Heart left ventricle (tissue), 16 donors: ENCODE measurements at regions not wholly inside any gene's neighbourhood (a gene's known extent, or its start where the extent isn't known, plus 50 kb on each side); places are given as distances from the start of the nearest gene placed in this dataset.

Experiments
- ATAC-seq, 4 donors: fragments of 200-7000 bp; cut with Tn5 transposase; one replicate each; pipeline ENCODE4 v1.9.1; 2020 to 2022; ENCODE audit warnings: moderate library complexity in 4 of 4, mild to moderate bottlenecking in 3 of 4, moderate number of reproducible peaks in 1 of 4
- DNase-seq, 5 donors: peaks; one replicate each; pipeline ENCODE4 v3.0.0-alpha.2; 2020
- H3K27ac ChIP-seq, 12 donors: fragments of 200-600 bp; sonication (generic) in 4 of 12; one replicate each; pipeline versions ENCODE4 v1.5.0 to v1.8.0; 2016 to 2022; ENCODE audit warnings: mild to moderate bottlenecking in 2 of 12
- H3K27me3 ChIP-seq, 9 donors: fragments of 200-600 bp; sonication (generic) in 2 of 9; one replicate each; pipeline versions ENCODE4 v1.5.1 to v1.8.0; 2016 to 2022; ENCODE audit warnings: mild to moderate bottlenecking in 3 of 9
- H3K36me3 ChIP-seq, 9 donors: fragments of 200-600 bp; sonication (generic) in 2 of 9; one replicate each; pipeline versions ENCODE4 v1.5.0 to v1.8.0; 2018 to 2022; ENCODE audit warnings: mild to moderate bottlenecking in 2 of 9
- H3K4me1 ChIP-seq, 12 donors: fragments of 200-600 bp; sonication (generic) in 4 of 12; one replicate each; pipeline versions ENCODE4 v1.5.0 to v1.8.0; 2016 to 2022; ENCODE audit warnings: mild to moderate bottlenecking in 3 of 12
- H3K4me3 ChIP-seq, 12 donors: fragments of 200-600 bp; sonication (generic) in 4 of 12; one replicate each; pipeline versions ENCODE4 v1.5.0 to v1.8.0; 2017 to 2022; ENCODE audit warnings: mild to moderate bottlenecking in 9 of 12, moderate library complexity in 4 of 12
- H3K9me3 ChIP-seq, 12 donors: fragments of 200-600 bp; sonication (generic) in 4 of 12; one replicate each; pipeline versions ENCODE4 v1.5.0 to v1.8.0; 2016 to 2022; ENCODE audit warnings: mild to moderate bottlenecking in 1 of 12
- POLR2A ChIP-seq, 2 donors: fragments of 450-650 bp; IDR thresholded peaks; one replicate each; pipeline ENCODE4 v1.6.1; 2017; ENCODE audit warnings: antibody characterized with exemption in 2 of 2, mild to moderate bottlenecking in 2 of 2, moderate library complexity in 2 of 2
- WGBS, 4 donors: extraction: QIAGEN DNeasy Blood & Tissue Kit in 2 of 4; methylation state at CpG; one replicate each; pipeline versions ENCODE4 v1.1.5 to v1.1.7; 2013 to 2018; 5-methylcytosine and 5-hydroxymethylcytosine counted together
- intact Hi-C, 10 donors: fragments of 100-400 bp; cut with DNase I; formaldehyde crosslinking; loops; one replicate each; pipeline versions ENCODE4 v1.11.1 to v1.14.2; 2022
- microRNA-seq, 4 donors: library from miRNA; unstranded; fragments of <30 nt; microRNA quantifications; one replicate each; pipeline versions ENCODE4 to v1.2.0, GENCODE V29; 2017 to 2020
- TF ChIP-seq, protein P1 (sequence below), 12 donors: fragments of 200-600 bp; sonication (generic) in 4 of 12; IDR thresholded peaks; one replicate each; pipeline versions ENCODE4 v1.5.0 to v1.8.0; 2018 to 2022; ENCODE audit warnings: antibody characterized with exemption in 12 of 12, mild to moderate bottlenecking in 5 of 12
- donor health status: ischemic (EF 13 %, LVEDD 7.1; RV severe dilation, severe dysfunction).
- donor health status: healthy with polysubstance abuse.
- donor health status: DM: no; HTN: yes; CAD: no.
- donor health status: DM: no; HTN: no; CAD: no.
- donor health status: ischemic (EF 25% LVEDD 6.9; RV normal size, moderate dysfunction).
- donor health status: ischemic (EF 25% LVEDD 5.7; RV mildly dilated, moderate dysfunction).
- donor health status: healthy.
- donor health status: DM: yes; HTN: yes; CAD: no.
- donor health status: ischemic (EF 35%, LVEDD 5.7; RV mildly dilated, moderate dysfunction).
- donor health status: nonischemic (EF 11% LVEDD 7.7; RV severe dilation, severe dysfunction).
- donor health status: DM: yes; HTN: yes; CAD: no.
- donor health status: PGD.
- donor health status: ischemic (EF 29% LVEDD 5.4; RV normal size, mild dysfunction).
- donor health status: nonischemic (EF 23%, LVEDD 6.1; RV moderate dilation, normal function).

DNA sequence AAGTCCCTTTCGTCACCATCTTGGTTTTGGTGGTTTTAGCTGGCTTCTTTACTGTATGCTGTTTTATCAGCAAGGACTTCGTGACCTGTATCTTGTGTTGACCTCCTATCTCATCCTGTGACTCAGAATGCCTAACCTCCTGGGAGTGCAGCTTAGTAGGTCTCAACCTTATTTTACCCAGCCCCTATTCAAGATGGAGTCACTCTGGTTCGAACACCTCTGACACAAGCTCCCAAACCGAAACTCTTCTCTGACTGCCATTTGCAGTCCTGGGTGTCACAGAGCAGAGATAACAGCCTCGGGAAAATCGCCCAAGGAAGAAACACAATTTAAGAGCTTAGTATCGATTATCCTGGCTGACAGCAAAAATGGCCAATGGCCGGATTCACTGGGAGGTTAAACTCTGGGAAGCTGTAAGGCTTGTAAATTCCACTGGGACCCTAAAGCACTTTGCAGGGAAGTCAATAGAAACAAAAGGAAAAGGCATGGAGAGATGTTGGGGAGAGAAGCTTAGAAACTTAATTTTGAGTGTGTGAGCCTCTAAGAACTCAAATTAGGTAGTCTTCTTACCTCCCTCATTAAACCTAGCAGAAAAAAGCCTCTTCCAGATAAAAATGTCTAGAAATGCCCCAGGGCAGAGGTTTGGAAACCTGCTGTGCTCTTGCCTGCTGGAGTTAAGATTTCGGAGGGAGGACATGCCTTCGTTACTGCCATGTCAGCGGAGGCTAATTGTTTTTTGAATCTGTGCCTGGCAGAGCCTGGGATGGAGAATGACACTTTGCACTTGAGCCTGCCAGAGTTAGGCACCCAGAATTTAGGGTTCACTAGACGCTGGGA, 56.5 kb upstream of the RPH3A start:
- peaks cover 0 to 39% (median 0%) of the 10 kb centered on the region in 9 donors for H3K27me3 ChIP-seq
- H3K4me3 ChIP-seq, result no peak overlapping the region
- no peaks in the 10 kb centered on the region for H3K4me1 ChIP-seq
- H3K9me3 ChIP-seq, result no peaks in the 10 kb centered on the region
- DNase-seq (no peak), ATAC-seq (no peak)
- no peak overlapping the region for H3K27ac ChIP-seq
- H3K36me3 ChIP-seq, result no peaks in the 10 kb centered on the region
- intact Hi-C loops, result no loop called here
- TF ChIP-seq, protein P1, sequence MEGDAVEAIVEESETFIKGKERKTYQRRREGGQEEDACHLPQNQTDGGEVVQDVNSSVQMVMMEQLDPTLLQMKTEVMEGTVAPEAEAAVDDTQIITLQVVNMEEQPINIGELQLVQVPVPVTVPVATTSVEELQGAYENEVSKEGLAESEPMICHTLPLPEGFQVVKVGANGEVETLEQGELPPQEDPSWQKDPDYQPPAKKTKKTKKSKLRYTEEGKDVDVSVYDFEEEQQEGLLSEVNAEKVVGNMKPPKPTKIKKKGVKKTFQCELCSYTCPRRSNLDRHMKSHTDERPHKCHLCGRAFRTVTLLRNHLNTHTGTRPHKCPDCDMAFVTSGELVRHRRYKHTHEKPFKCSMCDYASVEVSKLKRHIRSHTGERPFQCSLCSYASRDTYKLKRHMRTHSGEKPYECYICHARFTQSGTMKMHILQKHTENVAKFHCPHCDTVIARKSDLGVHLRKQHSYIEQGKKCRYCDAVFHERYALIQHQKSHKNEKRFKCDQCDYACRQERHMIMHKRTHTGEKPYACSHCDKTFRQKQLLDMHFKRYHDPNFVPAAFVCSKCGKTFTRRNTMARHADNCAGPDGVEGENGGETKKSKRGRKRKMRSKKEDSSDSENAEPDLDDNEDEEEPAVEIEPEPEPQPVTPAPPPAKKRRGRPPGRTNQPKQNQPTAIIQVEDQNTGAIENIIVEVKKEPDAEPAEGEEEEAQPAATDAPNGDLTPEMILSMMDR (IDR thresholded peaks at IDR 0.05), result no peak
- TF ChIP-seq POLR2A (IDR thresholded peaks at IDR 0.05), result no peak
- 50 to 65% (median 55%) methylated on average over 12 of the region's 12 CpGs for WGBS, 4 donors

DNA sequence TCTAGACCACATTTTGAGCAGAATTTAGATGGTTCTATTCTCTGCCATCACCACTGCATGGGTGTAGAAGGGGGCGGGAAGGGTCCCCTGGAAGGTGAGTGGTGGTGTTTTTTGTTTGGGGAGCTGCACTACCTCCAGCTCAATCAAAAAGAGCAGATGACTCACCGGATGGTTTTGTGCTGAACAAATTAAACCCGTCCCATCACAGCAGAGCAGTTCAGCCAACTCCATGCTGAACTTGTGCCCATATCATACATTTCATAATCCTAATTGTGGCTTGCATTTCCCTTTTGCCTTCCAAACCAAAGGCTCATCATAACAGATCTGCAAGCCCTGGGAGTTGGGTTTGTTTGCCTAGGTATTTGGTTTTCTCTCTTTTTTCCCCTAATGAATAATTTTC, 53.0 kb upstream of the RPH3A start:
- 34 to 51% (median 46%) methylated on average over 3 of the region's 3 CpGs for WGBS, 4 donors
- Histone ChIP-seq H3K4me3 (no peak overlapping the region), H3K27me3 (peaks cover 0 to 55% (median 13%) of the 10 kb centered on the region in 9 donors), H3K27ac (no peak overlapping the region), H3K4me1 (no peaks in the 10 kb centered on the region), H3K9me3 (no peaks in the 10 kb centered on the region), H3K36me3 (no peaks in the 10 kb centered on the region)
- no peak for ATAC-seq
- intact Hi-C loops, result no loop called here
- no peak for DNase-seq
- TF ChIP-seq POLR2A (IDR thresholded peaks at IDR 0.05), result no peak
- TF ChIP-seq, protein P1 (IDR thresholded peaks at IDR 0.05), result no peak

DNA sequence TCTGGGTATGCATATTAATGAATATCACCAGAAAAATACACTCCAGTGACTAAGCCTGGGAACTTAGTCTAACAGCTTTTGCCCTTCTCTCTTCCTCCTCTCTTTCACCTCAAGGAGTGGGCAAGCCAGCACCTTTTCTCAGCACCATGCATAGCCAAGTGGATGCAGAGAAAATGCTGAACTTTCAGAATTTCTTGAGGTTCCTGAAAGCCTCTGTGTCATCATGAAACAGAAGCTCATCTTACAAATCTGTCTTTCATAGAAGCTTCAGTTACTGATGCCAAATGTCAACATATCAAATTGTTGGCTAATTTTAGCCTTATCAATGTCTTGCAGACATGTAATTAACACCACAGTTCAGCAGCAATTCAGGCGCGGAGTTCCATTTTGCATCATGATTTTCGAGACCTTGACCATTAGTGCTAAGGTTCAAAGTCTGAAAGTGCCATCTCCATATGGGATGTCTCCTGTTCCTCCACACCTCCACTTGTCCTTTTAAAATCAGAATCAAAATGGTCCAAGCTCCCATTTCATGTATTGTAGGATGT, 51.1 kb upstream of the RPH3A start:
- Histone ChIP-seq H3K27me3 (peaks cover 0 to 63% (median 10%) of the 10 kb centered on the region in 9 donors), H3K36me3 (no peaks in the 10 kb centered on the region), H3K4me1 (no peaks in the 10 kb centered on the region), H3K27ac (no peak overlapping the region), H3K4me3 (no peak overlapping the region), H3K9me3 (no peaks in the 10 kb centered on the region)
- 54 to 72% (median 65%) methylated on average over 3 of the region's 3 CpGs for WGBS, 4 donors
- no peak for DNase-seq
- no peak for ATAC-seq
- TF ChIP-seq, protein P1 (IDR thresholded peaks at IDR 0.05), result no peak
- TF ChIP-seq POLR2A (IDR thresholded peaks at IDR 0.05), result no peak
- intact Hi-C loops, result no loop called here

DNA sequence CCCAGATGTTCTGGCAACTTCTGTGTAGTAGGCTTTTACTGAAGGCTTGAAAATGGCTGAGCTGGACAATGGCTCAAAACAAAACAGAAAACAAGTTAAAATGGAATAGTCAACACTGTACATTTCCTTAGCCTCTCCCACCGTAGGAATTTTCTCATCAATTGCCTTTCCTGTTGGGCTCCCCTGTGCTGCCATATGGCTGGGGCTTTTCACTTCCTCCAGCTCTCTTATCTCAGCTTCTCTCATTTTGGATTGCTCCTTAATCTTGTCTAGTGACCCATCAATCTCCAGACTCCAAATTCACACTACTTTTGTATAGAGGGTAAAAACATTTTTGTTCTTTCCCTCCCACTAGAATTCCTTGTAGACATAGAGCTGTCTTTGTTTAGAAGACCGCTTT, 50.4 kb upstream of the RPH3A start:
- no peaks in the 10 kb centered on the region for H3K9me3 ChIP-seq
- peaks cover 0 to 57% (median 6%) of the 10 kb centered on the region in 9 donors for H3K27me3 ChIP-seq
- intact Hi-C loops, result no loop called here
- no peak overlapping the region for H3K27ac ChIP-seq
- no peak for ATAC-seq
- DNase-seq, result no peak
- no peaks in the 10 kb centered on the region for H3K4me1 ChIP-seq
- no peak for TF ChIP-seq POLR2A (IDR thresholded peaks at IDR 0.05)
- TF ChIP-seq, protein P1 (IDR thresholded peaks at IDR 0.05), result no peak
- H3K4me3 ChIP-seq, result no peak overlapping the region
- WGBS, 4 donors, result 31 to 39% (median 34%) methylated on average over 2 of the region's 2 CpGs
- no peaks in the 10 kb centered on the region for H3K36me3 ChIP-seq

Small RNA genes in the stretch of these regions (microRNA-seq; reads per million reads assigned to microRNA genes)
- 0 reads per million in 4 donors for gene MIR1302-1
